ENCODE measurements at regions not wholly inside any gene's neighbourhood (a gene's known extent, or its start where the extent isn't known, plus 50 kb on each side); places are given as distances from the start of the nearest gene placed in this dataset.

GRCh38 chr17:69870091-69870530 lies 204.9 kb upstream of the KCNJ16 start:
- TF ChIP-seq CTCF (IDR thresholded peaks at IDR 0.05) (no peak), POLR2A (IDR thresholded peaks at IDR 0.05) (no peak)

Measured in testis (tissue), 2 donors.